Heart left ventricle (tissue), 16 donors: ENCODE measurements at regions not wholly inside any gene's neighbourhood (a gene's known extent, or its start where the extent isn't known, plus 50 kb on each side); places are given as distances from the start of the nearest gene placed in this dataset.

Experiments
- ATAC-seq, 4 donors: fragments of 200-7000 bp; cut with Tn5 transposase; one replicate each; pipeline ENCODE4 v1.9.1; 2020 to 2022; ENCODE audit warnings: moderate library complexity in 4 of 4, mild to moderate bottlenecking in 3 of 4, moderate number of reproducible peaks in 1 of 4
- DNase-seq, 5 donors: peaks; one replicate each; pipeline ENCODE4 v3.0.0-alpha.2; 2020
- H3K27ac ChIP-seq, 12 donors: fragments of 200-600 bp; sonication (generic) in 4 of 12; one replicate each; pipeline versions ENCODE4 v1.5.0 to v1.8.0; 2016 to 2022; ENCODE audit warnings: mild to moderate bottlenecking in 2 of 12
- H3K27me3 ChIP-seq, 9 donors: fragments of 200-600 bp; sonication (generic) in 2 of 9; one replicate each; pipeline versions ENCODE4 v1.5.1 to v1.8.0; 2016 to 2022; ENCODE audit warnings: mild to moderate bottlenecking in 3 of 9
- H3K36me3 ChIP-seq, 9 donors: fragments of 200-600 bp; sonication (generic) in 2 of 9; one replicate each; pipeline versions ENCODE4 v1.5.0 to v1.8.0; 2018 to 2022; ENCODE audit warnings: mild to moderate bottlenecking in 2 of 9
- H3K4me1 ChIP-seq, 12 donors: fragments of 200-600 bp; sonication (generic) in 4 of 12; one replicate each; pipeline versions ENCODE4 v1.5.0 to v1.8.0; 2016 to 2022; ENCODE audit warnings: mild to moderate bottlenecking in 3 of 12
- H3K4me3 ChIP-seq, 12 donors: fragments of 200-600 bp; sonication (generic) in 4 of 12; one replicate each; pipeline versions ENCODE4 v1.5.0 to v1.8.0; 2017 to 2022; ENCODE audit warnings: mild to moderate bottlenecking in 9 of 12, moderate library complexity in 4 of 12
- H3K9me3 ChIP-seq, 12 donors: fragments of 200-600 bp; sonication (generic) in 4 of 12; one replicate each; pipeline versions ENCODE4 v1.5.0 to v1.8.0; 2016 to 2022; ENCODE audit warnings: mild to moderate bottlenecking in 1 of 12
- POLR2A ChIP-seq, 2 donors: fragments of 450-650 bp; IDR thresholded peaks; one replicate each; pipeline ENCODE4 v1.6.1; 2017; ENCODE audit warnings: antibody characterized with exemption in 2 of 2, mild to moderate bottlenecking in 2 of 2, moderate library complexity in 2 of 2
- WGBS, 4 donors: extraction: QIAGEN DNeasy Blood & Tissue Kit in 2 of 4; methylation state at CpG; one replicate each; pipeline versions ENCODE4 v1.1.5 to v1.1.7; 2013 to 2018; 5-methylcytosine and 5-hydroxymethylcytosine counted together
- intact Hi-C, 10 donors: fragments of 100-400 bp; cut with DNase I; formaldehyde crosslinking; loops; one replicate each; pipeline versions ENCODE4 v1.11.1 to v1.14.2; 2022
- TF ChIP-seq, protein P1 (sequence below), 12 donors: fragments of 200-600 bp; sonication (generic) in 4 of 12; IDR thresholded peaks; one replicate each; pipeline versions ENCODE4 v1.5.0 to v1.8.0; 2018 to 2022; ENCODE audit warnings: antibody characterized with exemption in 12 of 12, mild to moderate bottlenecking in 5 of 12
- donor health status: ischemic (EF 13 %, LVEDD 7.1; RV severe dilation, severe dysfunction).
- donor health status: healthy with polysubstance abuse.
- donor health status: DM: no; HTN: yes; CAD: no.
- donor health status: DM: no; HTN: no; CAD: no.
- donor health status: ischemic (EF 25% LVEDD 6.9; RV normal size, moderate dysfunction).
- donor health status: ischemic (EF 25% LVEDD 5.7; RV mildly dilated, moderate dysfunction).
- donor health status: healthy.
- donor health status: DM: yes; HTN: yes; CAD: no.
- donor health status: ischemic (EF 35%, LVEDD 5.7; RV mildly dilated, moderate dysfunction).
- donor health status: nonischemic (EF 11% LVEDD 7.7; RV severe dilation, severe dysfunction).
- donor health status: DM: yes; HTN: yes; CAD: no.
- donor health status: PGD.
- donor health status: ischemic (EF 29% LVEDD 5.4; RV normal size, mild dysfunction).
- donor health status: nonischemic (EF 23%, LVEDD 6.1; RV moderate dilation, normal function).

DNA sequence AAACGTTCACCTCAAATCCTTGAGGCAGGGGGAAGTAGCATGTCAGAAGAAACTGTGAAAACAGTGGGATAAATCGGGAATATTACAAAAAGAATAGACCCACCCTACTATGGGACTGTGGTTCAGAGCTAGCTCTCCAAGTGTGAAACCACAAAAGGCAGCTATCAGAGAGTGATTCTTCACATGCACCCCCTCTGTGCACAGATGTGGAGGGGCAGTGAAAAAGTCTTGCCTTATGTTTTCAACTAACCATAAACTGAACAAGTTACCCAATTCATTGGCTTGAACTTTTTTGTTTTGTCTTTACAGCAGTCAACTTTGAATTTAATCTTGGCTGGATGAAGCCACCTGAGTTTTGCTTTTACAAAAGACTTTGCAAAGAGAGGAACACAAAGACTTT is 98.8 kb upstream of the NR4A3 start:
- no peaks in the 10 kb centered on the region for H3K27me3 ChIP-seq
- H3K4me3 ChIP-seq: no peak overlapping the region
- no peaks in the 10 kb centered on the region for H3K9me3 ChIP-seq
- no peak for TF ChIP-seq POLR2A (IDR thresholded peaks at IDR 0.05)
- TF ChIP-seq, protein P1, sequence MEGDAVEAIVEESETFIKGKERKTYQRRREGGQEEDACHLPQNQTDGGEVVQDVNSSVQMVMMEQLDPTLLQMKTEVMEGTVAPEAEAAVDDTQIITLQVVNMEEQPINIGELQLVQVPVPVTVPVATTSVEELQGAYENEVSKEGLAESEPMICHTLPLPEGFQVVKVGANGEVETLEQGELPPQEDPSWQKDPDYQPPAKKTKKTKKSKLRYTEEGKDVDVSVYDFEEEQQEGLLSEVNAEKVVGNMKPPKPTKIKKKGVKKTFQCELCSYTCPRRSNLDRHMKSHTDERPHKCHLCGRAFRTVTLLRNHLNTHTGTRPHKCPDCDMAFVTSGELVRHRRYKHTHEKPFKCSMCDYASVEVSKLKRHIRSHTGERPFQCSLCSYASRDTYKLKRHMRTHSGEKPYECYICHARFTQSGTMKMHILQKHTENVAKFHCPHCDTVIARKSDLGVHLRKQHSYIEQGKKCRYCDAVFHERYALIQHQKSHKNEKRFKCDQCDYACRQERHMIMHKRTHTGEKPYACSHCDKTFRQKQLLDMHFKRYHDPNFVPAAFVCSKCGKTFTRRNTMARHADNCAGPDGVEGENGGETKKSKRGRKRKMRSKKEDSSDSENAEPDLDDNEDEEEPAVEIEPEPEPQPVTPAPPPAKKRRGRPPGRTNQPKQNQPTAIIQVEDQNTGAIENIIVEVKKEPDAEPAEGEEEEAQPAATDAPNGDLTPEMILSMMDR (IDR thresholded peaks at IDR 0.05): no peak
- ATAC-seq (no peak), DNase-seq (no peak)
- intact Hi-C loops: no loop called here
- 58 to 75% (median 66%) methylated on average over 2 of the region's 2 CpGs for WGBS, 4 donors
- no peaks in the 10 kb centered on the region for H3K36me3 ChIP-seq
- H3K27ac ChIP-seq: no peak overlapping the region
- peaks cover 0 to 19% (median 3%) of the 10 kb centered on the region in 12 donors for H3K4me1 ChIP-seq

DNA sequence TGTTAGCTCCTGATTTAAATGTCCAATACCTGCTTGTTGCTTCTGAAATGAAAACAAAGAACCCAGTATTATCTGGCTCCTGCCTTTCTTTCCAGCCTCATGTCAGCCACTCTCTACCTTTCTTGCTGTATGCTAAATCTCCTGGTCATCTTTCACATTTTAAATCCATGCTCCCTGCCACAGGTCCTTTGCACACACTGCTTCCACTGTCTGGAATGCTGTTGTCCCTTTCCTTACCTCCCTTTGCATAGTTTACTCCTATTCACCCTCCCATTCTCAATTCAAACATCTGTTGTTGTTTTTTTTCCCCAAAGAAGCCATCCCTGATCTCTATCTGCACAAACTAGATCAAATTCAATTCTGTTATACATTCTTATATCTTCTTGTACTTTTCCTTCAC is 97.0 kb upstream of the NR4A3 start:
- H3K27me3 ChIP-seq: no peaks in the 10 kb centered on the region
- H3K36me3 ChIP-seq: no peaks in the 10 kb centered on the region
- TF ChIP-seq POLR2A (IDR thresholded peaks at IDR 0.05): no peak
- TF ChIP-seq, protein P1 (IDR thresholded peaks at IDR 0.05): no peak
- no peak for DNase-seq
- H3K9me3 ChIP-seq: no peaks in the 10 kb centered on the region
- intact Hi-C loops: no loop called here
- no peak for ATAC-seq
- H3K4me3 ChIP-seq: no peak overlapping the region
- no peak overlapping the region for H3K27ac ChIP-seq
- H3K4me1 ChIP-seq: peaks cover 0 to 19% (median 3%) of the 10 kb centered on the region in 12 donors

DNA sequence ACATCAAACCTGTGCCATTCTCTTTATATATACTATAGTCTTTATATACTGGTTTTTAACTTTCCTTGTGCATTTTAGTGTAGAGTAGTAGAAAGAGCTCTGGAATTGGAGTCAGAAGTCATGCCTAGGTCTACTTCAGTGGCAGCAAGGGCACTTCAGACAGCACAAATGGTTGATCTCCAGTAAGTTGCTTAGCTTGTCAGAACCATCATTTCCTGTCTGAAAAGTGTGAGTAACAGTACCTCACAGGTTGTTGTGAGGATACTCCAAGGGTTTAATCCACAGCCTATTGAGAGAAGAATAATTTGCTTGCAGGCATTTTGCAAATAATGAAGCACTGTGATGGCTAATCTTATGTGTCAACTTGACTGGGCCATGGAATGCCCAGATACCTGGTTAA is 95.8 kb upstream of the NR4A3 start:
- Histone ChIP-seq H3K4me1 (peaks cover 0 to 8% (median 0%) of the 10 kb centered on the region in 12 donors), H3K9me3 (no peaks in the 10 kb centered on the region), H3K36me3 (no peaks in the 10 kb centered on the region), H3K4me3 (no peak overlapping the region), H3K27ac (no peak overlapping the region), H3K27me3 (no peaks in the 10 kb centered on the region)
- ATAC-seq (no peak), DNase-seq (no peak)
- no peak for TF ChIP-seq POLR2A (IDR thresholded peaks at IDR 0.05)
- TF ChIP-seq, protein P1 (IDR thresholded peaks at IDR 0.05): no peak
- intact Hi-C loops: no loop called here

DNA sequence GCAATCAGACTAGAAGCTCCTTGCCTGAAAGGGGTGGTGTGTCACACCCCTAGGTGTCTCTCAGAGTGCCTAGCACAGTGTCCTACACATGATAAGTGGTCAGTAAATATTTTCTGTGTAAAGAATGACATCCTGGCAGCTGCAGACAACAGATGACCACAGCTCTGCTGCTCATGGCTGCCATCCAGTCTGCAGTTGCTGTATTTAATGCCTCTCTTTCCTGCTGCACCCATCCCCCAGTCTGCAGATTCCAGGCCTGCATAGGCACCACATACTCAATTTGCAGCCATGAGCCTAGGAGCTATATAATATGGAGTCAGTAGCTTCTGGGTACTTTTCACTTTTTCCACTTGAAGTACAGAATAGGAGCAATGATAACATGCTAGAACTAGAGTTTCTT is 94.9 kb upstream of the NR4A3 start:
- TF ChIP-seq POLR2A (IDR thresholded peaks at IDR 0.05): no peak
- TF ChIP-seq, protein P1 (IDR thresholded peaks at IDR 0.05): no peak
- no peaks in the 10 kb centered on the region for H3K9me3 ChIP-seq
- DNase-seq: peak in 3 of 5 donors; percentile 17 to 35 (median 29)
- peaks cover 0 to 9% (median under 1%) of the 10 kb centered on the region in 12 donors for H3K4me1 ChIP-seq
- H3K4me3 ChIP-seq: no peak overlapping the region
- no peaks in the 10 kb centered on the region for H3K36me3 ChIP-seq
- no peak overlapping the region for H3K27ac ChIP-seq
- H3K27me3 ChIP-seq: no peaks in the 10 kb centered on the region
- peak; percentile 49 to 77 (median 52) for ATAC-seq
- intact Hi-C loops: no loop called here
